ENCODE measurements at regions not wholly inside any gene's neighbourhood (a gene's known extent, or its start where the extent isn't known, plus 50 kb on each side); places are given as distances from the start of the nearest gene placed in this dataset.

DNA sequence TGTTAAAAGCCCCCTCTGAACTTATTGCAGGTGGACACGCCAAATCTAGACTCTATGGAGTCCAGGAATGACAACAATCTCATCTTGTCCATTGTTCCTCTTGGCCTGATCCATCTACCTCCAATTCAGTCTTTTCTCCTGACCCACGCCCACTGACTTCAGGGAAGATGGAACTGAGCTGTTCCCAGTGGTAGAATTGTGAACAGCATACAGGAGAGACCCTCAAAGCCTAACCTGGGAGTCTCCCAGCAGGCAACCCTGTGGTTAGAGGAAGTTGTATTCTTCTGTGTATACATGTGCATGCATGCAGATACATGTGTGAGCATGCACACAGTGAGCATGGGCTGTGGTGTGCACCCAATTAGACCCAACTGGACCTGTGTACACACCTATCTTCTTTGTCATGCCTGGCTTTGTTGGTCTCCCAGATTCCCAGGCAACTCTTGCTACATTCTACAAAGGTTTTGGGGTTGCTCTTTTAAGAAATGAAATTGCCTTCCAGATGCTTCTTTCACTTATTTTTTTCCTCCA is 286.0 kb downstream of the ZSWIM6 start:
- TF ChIP-seq GATA2 (IDR thresholded peaks at IDR 0.05; ENCODE audit: low read depth, low read length) (no peak), GATA3 (IDR thresholded peaks at IDR 0.05; ENCODE audit: low read depth, low read length) (no peak)
